Testis (tissue), 2 donors: ENCODE measurements at regions not wholly inside any gene's neighbourhood (a gene's known extent, or its start where the extent isn't known, plus 50 kb on each side); places are given as distances from the start of the nearest gene placed in this dataset.
"Not testable (repeated sequence)": the region's sequence is repeated elsewhere in the genome, so short reads cannot be mapped to it uniquely, and the experiment has no call there.

ENCODE experiments used
- DNase-seq: peaks from one replicate; pipeline ENCODE4 v3.0.0-alpha.2; 2019
- H3K27ac ChIP-seq, 2 donors: fragments of 200-600 bp; sonication (generic); one replicate each; pipeline ENCODE4 v1.5.1; 2019
- H3K27me3 ChIP-seq: fragments of 200-600 bp; sonication (generic); one replicate; pipeline ENCODE4 v1.5.1; 2019
- H3K36me3 ChIP-seq: fragments of 200-600 bp; sonication (generic); one replicate; pipeline ENCODE4 v1.5.1; 2017; ENCODE audit warnings: low read depth; ENCODE audit errors: missing control alignments
- H3K4me1 ChIP-seq: fragments of 200-600 bp; sonication (generic); one replicate; pipeline ENCODE4 v1.5.1; 2019
- H3K4me3 ChIP-seq, 2 donors: fragments of 200-600 bp; sonication (generic); one replicate each; pipeline ENCODE4 v1.5.1; 2017 to 2019
- H3K9me3 ChIP-seq: fragments of 200-600 bp; sonication (generic); one replicate; pipeline ENCODE4 v1.5.1; 2017
- CTCF ChIP-seq, 3 experiments: fragments of 450-650 bp in 2 of 3; fragments of 200-600 bp in 1 of 3; sonication (generic) in 1 of 3; IDR thresholded peaks; one replicate each; pipeline ENCODE4 v1.5.1; 2016 to 2019; ENCODE audit warnings: antibody characterized with exemption in 3 of 3, mild to moderate bottlenecking in 2 of 3, moderate library complexity in 1 of 3
- POLR2A ChIP-seq: fragments of 450-650 bp; IDR thresholded peaks from one replicate; pipeline ENCODE4 v1.6.1; 2017; ENCODE audit warnings: antibody characterized with exemption, mild to moderate bottlenecking, moderate library complexity
- WGBS, 2 donors: methylation state at CpG; one replicate each; pipeline ENCODE4 v1.1.5; 2018; 5-methylcytosine and 5-hydroxymethylcytosine counted together
- intact Hi-C: fragments of 100-400 bp; cut with DNase I; formaldehyde crosslinking; loops from one replicate; pipeline ENCODE4 v1.15.1; 2023; ENCODE audit warnings: low total_unique reads

- 82 to 85% methylated on average over 2 of the region's 2 CpGs for WGBS, 2 donors
- no peak for TF ChIP-seq CTCF (IDR thresholded peaks at IDR 0.05)
- TF ChIP-seq POLR2A = no peak
- intact Hi-C loops = no loop called here
These were observed 267.3 kb upstream of the AZI2 start for GRCh38 chr3:28615971-28616370.

DNA sequence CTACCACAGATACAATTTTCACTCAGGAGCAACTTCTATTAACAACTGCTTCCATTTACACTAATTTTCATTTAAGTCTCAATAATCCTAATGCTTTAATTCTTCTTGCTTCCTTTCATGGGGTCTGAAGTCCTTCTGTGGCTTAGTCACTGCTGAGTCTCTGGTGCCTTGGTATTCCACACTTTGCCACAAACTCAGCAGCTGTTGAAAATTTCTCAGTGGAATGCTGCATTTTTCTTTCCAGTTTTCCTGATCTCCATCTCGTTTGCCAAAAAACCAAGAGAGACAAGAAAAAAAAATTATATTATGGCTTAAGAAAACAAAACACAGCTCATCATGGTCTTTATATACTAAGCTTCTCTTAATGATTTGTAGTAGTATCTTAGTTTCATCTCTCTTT, 269.2 kb upstream of the AZI2 start:
- no peaks in the 10 kb centered on the region for H3K36me3 ChIP-seq

More at GRCh38 chr3:28615971-28616370, 267.3 kb upstream of the AZI2 start:
- no peaks in the 10 kb centered on the region for H3K36me3 ChIP-seq
- peaks cover 8% of the 10 kb centered on the region for H3K4me1 ChIP-seq
- H3K4me3 ChIP-seq = no peak overlapping the region
- H3K27me3 ChIP-seq = no peaks in the 10 kb centered on the region
- no peaks in the 10 kb centered on the region for H3K9me3 ChIP-seq
- no peak for DNase-seq
- H3K27ac ChIP-seq = no peak overlapping the region

GRCh38 chr3:28623106-28623505, 274.5 kb upstream of the AZI2 start:
- Histone ChIP-seq H3K27ac (no peak overlapping the region), H3K9me3 (no peaks in the 10 kb centered on the region), H3K27me3 (no peaks in the 10 kb centered on the region), H3K36me3 (no peaks in the 10 kb centered on the region), H3K4me3 (no peak overlapping the region), H3K4me1 (no peaks in the 10 kb centered on the region)
- 90 to 94% methylated on average over 5 of the region's 5 CpGs for WGBS, 2 donors
- DNase-seq = no peak
- intact Hi-C loops = no loop called here
- no peak for TF ChIP-seq POLR2A
- TF ChIP-seq CTCF (IDR thresholded peaks at IDR 0.05) = no peak

More for the DNA sequence above, 269.2 kb upstream of the AZI2 start:
- 36 to 47% methylated on average over 1 of the region's 1 CpG for WGBS, 2 donors
- H3K4me3 ChIP-seq = no peak overlapping the region
- H3K27me3 ChIP-seq = no peaks in the 10 kb centered on the region
- H3K9me3 ChIP-seq = no peaks in the 10 kb centered on the region
- intact Hi-C loops = no loop called here
- no peak for TF ChIP-seq POLR2A
- TF ChIP-seq CTCF (IDR thresholded peaks at IDR 0.05) = no peak
- H3K27ac ChIP-seq = no peak overlapping the region
- H3K4me1 ChIP-seq = no peaks in the 10 kb centered on the region
- DNase-seq = no peak

DNA sequence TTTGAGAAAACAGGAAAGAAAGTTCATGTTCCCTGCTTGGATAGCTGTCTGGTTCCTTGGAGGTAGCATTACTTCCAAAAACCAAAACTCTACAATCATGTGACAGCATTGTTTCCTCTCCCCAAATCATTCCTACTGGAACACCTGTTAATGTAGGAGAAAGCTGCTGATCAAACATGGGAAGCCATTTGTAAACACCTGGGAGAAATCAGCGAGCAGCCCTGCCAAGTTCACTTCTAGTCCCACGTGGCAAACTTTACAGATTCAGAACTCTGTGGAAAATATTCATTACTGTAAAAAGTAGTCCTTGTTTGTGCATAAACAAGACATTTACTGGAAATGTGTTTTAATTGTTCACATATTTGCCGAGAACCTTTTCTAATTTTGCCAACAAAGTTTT, 275.5 kb upstream of the AZI2 start:
- no peak for DNase-seq
- Histone ChIP-seq H3K27ac (no peak overlapping the region), H3K4me1 (no peaks in the 10 kb centered on the region), H3K9me3 (no peaks in the 10 kb centered on the region), H3K27me3 (no peaks in the 10 kb centered on the region), H3K4me3 (no peak overlapping the region), H3K36me3 (no peaks in the 10 kb centered on the region)
- 62 to 68% methylated on average over 3 of the region's 3 CpGs for WGBS, 2 donors
- TF ChIP-seq CTCF (IDR thresholded peaks at IDR 0.05) (no peak), POLR2A (no peak)
- intact Hi-C loops = no loop called here

DNA sequence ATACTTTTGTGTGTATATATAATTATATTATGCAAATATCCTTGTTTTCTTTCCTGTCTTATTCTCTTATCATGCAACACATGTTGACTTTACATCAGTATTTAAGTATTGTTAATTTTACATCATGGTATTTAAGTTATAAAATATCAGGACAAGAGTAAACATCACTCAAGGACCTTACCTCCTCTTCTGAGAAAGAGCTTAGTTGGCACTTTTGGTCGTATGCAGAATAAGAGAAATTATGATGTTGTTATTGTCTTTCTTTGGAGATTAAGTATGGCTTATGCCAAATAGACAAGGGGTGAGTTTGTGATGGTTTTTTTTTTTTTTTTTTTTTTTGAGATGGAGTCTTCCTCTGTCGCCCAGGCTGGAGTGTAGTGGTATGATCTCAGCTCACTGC, 279.2 kb upstream of the AZI2 start:
- intact Hi-C loops = not testable (repeated sequence)

More for the DNA sequence above, 279.2 kb upstream of the AZI2 start:
- H3K9me3 ChIP-seq, H3K4me3 ChIP-seq, H3K27me3 ChIP-seq, H3K4me1 ChIP-seq, H3K27ac ChIP-seq, DNase-seq, H3K36me3 ChIP-seq: not testable (repeated sequence)
- 88 to 89% methylated on average over 1 to 2 of the region's 2 CpGs for WGBS, 2 donors
